ENCODE measurements at regions not wholly inside any gene's neighbourhood (a gene's known extent, or its start where the extent isn't known, plus 50 kb on each side); places are given as distances from the start of the nearest gene placed in this dataset.

GRCh38 chr1:228798548-228798947 lies 63.3 kb downstream of the RHOU start:
- TF ChIP-seq, protein P1, sequence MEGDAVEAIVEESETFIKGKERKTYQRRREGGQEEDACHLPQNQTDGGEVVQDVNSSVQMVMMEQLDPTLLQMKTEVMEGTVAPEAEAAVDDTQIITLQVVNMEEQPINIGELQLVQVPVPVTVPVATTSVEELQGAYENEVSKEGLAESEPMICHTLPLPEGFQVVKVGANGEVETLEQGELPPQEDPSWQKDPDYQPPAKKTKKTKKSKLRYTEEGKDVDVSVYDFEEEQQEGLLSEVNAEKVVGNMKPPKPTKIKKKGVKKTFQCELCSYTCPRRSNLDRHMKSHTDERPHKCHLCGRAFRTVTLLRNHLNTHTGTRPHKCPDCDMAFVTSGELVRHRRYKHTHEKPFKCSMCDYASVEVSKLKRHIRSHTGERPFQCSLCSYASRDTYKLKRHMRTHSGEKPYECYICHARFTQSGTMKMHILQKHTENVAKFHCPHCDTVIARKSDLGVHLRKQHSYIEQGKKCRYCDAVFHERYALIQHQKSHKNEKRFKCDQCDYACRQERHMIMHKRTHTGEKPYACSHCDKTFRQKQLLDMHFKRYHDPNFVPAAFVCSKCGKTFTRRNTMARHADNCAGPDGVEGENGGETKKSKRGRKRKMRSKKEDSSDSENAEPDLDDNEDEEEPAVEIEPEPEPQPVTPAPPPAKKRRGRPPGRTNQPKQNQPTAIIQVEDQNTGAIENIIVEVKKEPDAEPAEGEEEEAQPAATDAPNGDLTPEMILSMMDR (conservative IDR thresholded peaks at IDR 0.05): no peak
- TF ChIP-seq EZH2 (IDR thresholded peaks at IDR 0.05; ENCODE audit: low read depth): no peak

Measured in PC-9 (cell line).